Hepatocyte (in vitro differentiated cells): ENCODE measurements at regions not wholly inside any gene's neighbourhood (a gene's known extent, or its start where the extent isn't known, plus 50 kb on each side); places are given as distances from the start of the nearest gene placed in this dataset.

Source experiments
- DNase-seq: peaks from one replicate; pipeline ENCODE4 v3.0.0-alpha.2; 2016; ENCODE audit warnings: low spot score
- H2AFZ ChIP-seq: fragments of 200-600 bp; sonication (generic); 2 replicates; pipeline ENCODE4 v1.6.0; 2016; ENCODE audit warnings: antibody characterized with exemption, mild to moderate bottlenecking
- H3K27ac ChIP-seq: fragments of 200-600 bp; sonication (generic); 2 replicates; pipeline ENCODE4 v1.5.1; 2016; ENCODE audit warnings: mild to moderate bottlenecking
- H3K27me3 ChIP-seq: fragments of 200-600 bp; sonication (generic); 2 replicates; pipeline ENCODE4 v1.6.1; 2016
- H3K36me3 ChIP-seq: fragments of 200-600 bp; sonication (generic); replicated peaks from 2 replicates; pipeline ENCODE4 v1.5.1; 2016; ENCODE audit warnings: low read depth; ENCODE audit not compliant: insufficient read depth
- H3K4me1 ChIP-seq: fragments of 200-600 bp; sonication (generic); 2 replicates; pipeline ENCODE4 v1.5.1; 2016; ENCODE audit warnings: mild to moderate bottlenecking, moderate library complexity; ENCODE audit not compliant: insufficient read depth
- H3K4me2 ChIP-seq: fragments of 200-600 bp; sonication (generic); 2 replicates; pipeline ENCODE4 v1.6.0; 2016
- H3K4me3 ChIP-seq: fragments of 200-600 bp; sonication (generic); 2 replicates; pipeline ENCODE4 v1.5.1; 2016; ENCODE audit warnings: mild to moderate bottlenecking
- H3K79me2 ChIP-seq: fragments of 200-600 bp; sonication (generic); 2 replicates; pipeline ENCODE4 v1.6.0; 2017; ENCODE audit warnings: mild to moderate bottlenecking
- H3K9me2 ChIP-seq: fragments of 200-600 bp; sonication (generic); replicated peaks from 2 replicates; pipeline ENCODE4 v1.6.0; 2017; ENCODE audit warnings: mild to moderate bottlenecking; ENCODE audit not compliant: insufficient read depth
- H3K9me3 ChIP-seq: fragments of 200-600 bp; sonication (generic); 2 replicates; pipeline ENCODE4 v1.5.1; 2016; ENCODE audit warnings: low read depth, mild to moderate bottlenecking
- H4K20me1 ChIP-seq: fragments of 200-600 bp; sonication (generic); 2 replicates; pipeline ENCODE4 v1.6.0; 2016; ENCODE audit warnings: mild to moderate bottlenecking; ENCODE audit not compliant: insufficient read depth, poor library complexity, severe bottlenecking
- EZH2 ChIP-seq: fragments of 200-600 bp; sonication (generic); IDR thresholded peaks from 2 replicates; pipeline ENCODE4 v1.6.1; 2016; ENCODE audit warnings: antibody characterized with exemption, mild to moderate bottlenecking, borderline replicate concordance
- EZH2phosphoT487 ChIP-seq: fragments of 200-600 bp; sonication (generic); IDR thresholded peaks from one replicate; pipeline ENCODE4 v1.6.1; 2018; ENCODE audit warnings: antibody characterized with exemption, mild to moderate bottlenecking, low read depth, moderate library complexity; ENCODE audit not compliant: unreplicated experiment, severe bottlenecking
- WGBS: methylation state at CpG from one replicate; pipeline ENCODE4 v1.1.6; 2016; ENCODE audit warnings: low lambda C conversion rate; ENCODE audit errors: missing lambda C conversion rate; 5-methylcytosine and 5-hydroxymethylcytosine counted together
- TF ChIP-seq, protein P1 (sequence below): fragments of 200-600 bp; sonication (generic); IDR thresholded peaks from 2 replicates; pipeline ENCODE4 v1.5.1; 2016; ENCODE audit warnings: antibody characterized with exemption, mild to moderate bottlenecking; ENCODE audit not compliant: poor library complexity

GRCh38 chr7:92915348-92915747 is 79.0 kb upstream of the CDK6 start:
- Histone ChIP-seq H3K36me3 (no peaks in the 10 kb centered on the region), H3K79me2 (no peaks in the 10 kb centered on the region), H3K9me3 (no peaks in the 10 kb centered on the region), H3K4me2 (no peak overlapping the region), H3K9me2 (no peaks in the 10 kb centered on the region), H3K4me1 (no peaks in the 10 kb centered on the region), H3K27ac (no peak overlapping the region), H3K27me3 (no peaks in the 10 kb centered on the region), H3K4me3 (no peak overlapping the region), H4K20me1 (no peaks in the 10 kb centered on the region), H2AFZ (no peak overlapping the region)
- 97% methylated on average over 3 of the region's 3 CpGs for WGBS
- no peak for DNase-seq
- TF ChIP-seq EZH2 (no peak), EZH2phosphoT487 (no peak)
- TF ChIP-seq, protein P1, sequence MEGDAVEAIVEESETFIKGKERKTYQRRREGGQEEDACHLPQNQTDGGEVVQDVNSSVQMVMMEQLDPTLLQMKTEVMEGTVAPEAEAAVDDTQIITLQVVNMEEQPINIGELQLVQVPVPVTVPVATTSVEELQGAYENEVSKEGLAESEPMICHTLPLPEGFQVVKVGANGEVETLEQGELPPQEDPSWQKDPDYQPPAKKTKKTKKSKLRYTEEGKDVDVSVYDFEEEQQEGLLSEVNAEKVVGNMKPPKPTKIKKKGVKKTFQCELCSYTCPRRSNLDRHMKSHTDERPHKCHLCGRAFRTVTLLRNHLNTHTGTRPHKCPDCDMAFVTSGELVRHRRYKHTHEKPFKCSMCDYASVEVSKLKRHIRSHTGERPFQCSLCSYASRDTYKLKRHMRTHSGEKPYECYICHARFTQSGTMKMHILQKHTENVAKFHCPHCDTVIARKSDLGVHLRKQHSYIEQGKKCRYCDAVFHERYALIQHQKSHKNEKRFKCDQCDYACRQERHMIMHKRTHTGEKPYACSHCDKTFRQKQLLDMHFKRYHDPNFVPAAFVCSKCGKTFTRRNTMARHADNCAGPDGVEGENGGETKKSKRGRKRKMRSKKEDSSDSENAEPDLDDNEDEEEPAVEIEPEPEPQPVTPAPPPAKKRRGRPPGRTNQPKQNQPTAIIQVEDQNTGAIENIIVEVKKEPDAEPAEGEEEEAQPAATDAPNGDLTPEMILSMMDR: no peak

- WGBS: 83% methylated on average over 2 of the region's 2 CpGs
- Histone ChIP-seq H3K27me3 (no peaks in the 10 kb centered on the region), H3K27ac (no peak overlapping the region), H3K4me3 (no peak overlapping the region), H3K4me2 (no peak overlapping the region), H2AFZ (no peak overlapping the region), H4K20me1 (no peaks in the 10 kb centered on the region), H3K4me1 (no peaks in the 10 kb centered on the region), H3K36me3 (no peaks in the 10 kb centered on the region), H3K79me2 (no peaks in the 10 kb centered on the region), H3K9me2 (no peaks in the 10 kb centered on the region), H3K9me3 (no peaks in the 10 kb centered on the region)
- no peak for DNase-seq
- TF ChIP-seq EZH2phosphoT487 (no peak), EZH2 (no peak)
- TF ChIP-seq, protein P1: no peak
Observed at GRCh38 chr7:92914645-92915044, 78.3 kb upstream of the CDK6 start.

GRCh38 chr7:92913849-92914248 is 77.5 kb upstream of the CDK6 start:
- H4K20me1 ChIP-seq: no peaks in the 10 kb centered on the region
- H3K4me3 ChIP-seq: no peak overlapping the region
- H3K79me2 ChIP-seq: no peaks in the 10 kb centered on the region
- H3K4me1 ChIP-seq: no peaks in the 10 kb centered on the region
- no peaks in the 10 kb centered on the region for H3K9me2 ChIP-seq
- no peak overlapping the region for H3K27ac ChIP-seq
- WGBS: 97% methylated on average over 3 of the region's 3 CpGs
- no peaks in the 10 kb centered on the region for H3K36me3 ChIP-seq
- no peak overlapping the region for H3K4me2 ChIP-seq
- no peak for DNase-seq
- no peaks in the 10 kb centered on the region for H3K9me3 ChIP-seq
- no peaks in the 10 kb centered on the region for H3K27me3 ChIP-seq
- no peak overlapping the region for H2AFZ ChIP-seq
- TF ChIP-seq EZH2phosphoT487 (no peak), EZH2 (no peak)
- TF ChIP-seq, protein P1: no peak

DNA sequence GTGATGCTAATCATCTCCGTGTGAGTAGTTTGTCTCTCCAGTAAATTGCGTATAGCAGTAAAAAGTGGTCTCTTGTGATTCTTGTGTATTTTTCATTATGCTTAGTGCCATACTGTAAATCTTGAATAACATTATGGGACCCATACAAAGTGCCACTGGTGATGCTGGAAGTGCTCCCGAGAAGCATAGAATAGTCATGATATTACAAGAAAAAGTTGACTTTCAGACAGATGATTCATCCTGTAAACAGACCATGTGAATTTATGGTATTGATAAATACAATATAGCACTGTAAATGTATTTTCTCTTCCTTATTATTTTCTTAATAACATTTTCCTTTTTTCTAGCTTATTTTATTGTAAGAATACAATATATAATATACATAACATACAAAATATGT is 74.6 kb upstream of the CDK6 start:
- Histone ChIP-seq H4K20me1 (no peaks in the 10 kb centered on the region), H3K27me3 (no peaks in the 10 kb centered on the region), H3K27ac (no peak overlapping the region), H3K79me2 (no peaks in the 10 kb centered on the region), H3K9me2 (no peaks in the 10 kb centered on the region), H3K4me3 (no peak overlapping the region), H3K4me2 (no peak overlapping the region), H3K4me1 (no peaks in the 10 kb centered on the region), H3K36me3 (no peaks in the 10 kb centered on the region), H3K9me3 (no peaks in the 10 kb centered on the region), H2AFZ (no peak overlapping the region)
- 95% methylated on average over 3 of the region's 3 CpGs for WGBS
- TF ChIP-seq, protein P1: no peak
- TF ChIP-seq EZH2phosphoT487 (no peak), EZH2 (no peak)
- DNase-seq: no peak
